Osteoblast (primary cell): ENCODE measurements at regions not wholly inside any gene's neighbourhood (a gene's known extent, or its start where the extent isn't known, plus 50 kb on each side); places are given as distances from the start of the nearest gene placed in this dataset.

Experiments
- DNase-seq: peaks from one replicate; pipeline ENCODE4 v3.0.0; 2011; ENCODE audit warnings: low spot score, mixed read lengths; ENCODE audit not compliant: insufficient read length; ENCODE audit errors: missing footprints
- H2AFZ ChIP-seq: 2 replicates; pipeline ENCODE4 v1.6.0; 2011; ENCODE audit warnings: mild to moderate bottlenecking, low read length
- H3K27ac ChIP-seq: 2 replicates; pipeline ENCODE4 v1.5.1; 2011; ENCODE audit warnings: mild to moderate bottlenecking, low read depth, low read length, moderate library complexity
- H3K27me3 ChIP-seq: 2 replicates; pipeline ENCODE4 v1.6.0; 2012; ENCODE audit warnings: mild to moderate bottlenecking, control low read depth, inconsistent platforms, low read length, moderate library complexity; ENCODE audit not compliant: insufficient read depth
- H3K36me3 ChIP-seq: 2 replicates; pipeline ENCODE4 v1.5.1; 2011; ENCODE audit warnings: mild to moderate bottlenecking, low read length, control low read depth, moderate library complexity; ENCODE audit not compliant: insufficient read depth
- H3K4me1 ChIP-seq: 2 replicates; pipeline ENCODE4 v1.5.1; 2011; ENCODE audit warnings: mild to moderate bottlenecking, low read length, control low read depth, moderate library complexity; ENCODE audit not compliant: insufficient read depth
- H3K4me2 ChIP-seq: 2 replicates; pipeline ENCODE4 v1.6.0; 2011; ENCODE audit warnings: mild to moderate bottlenecking, low read length; ENCODE audit not compliant: insufficient read depth
- H3K4me3 ChIP-seq: fragments of 200-600 bp; sonication (generic); 3 replicates; pipeline ENCODE4 v1.5.1; 2012; ENCODE audit warnings: mild to moderate bottlenecking, low read length, inconsistent platforms; ENCODE audit not compliant: insufficient read depth
- H3K79me2 ChIP-seq: 2 replicates; pipeline ENCODE4 v1.6.0; 2012; ENCODE audit warnings: mild to moderate bottlenecking, low read length, control low read depth, inconsistent platforms; ENCODE audit not compliant: insufficient read depth
- H3K9me3 ChIP-seq: 2 replicates; pipeline ENCODE4 v1.5.1; 2011; ENCODE audit warnings: low read depth, low read length, control low read depth
- H4K20me1 ChIP-seq: 2 replicates; pipeline ENCODE4 v1.6.0; 2012; ENCODE audit warnings: mild to moderate bottlenecking, low read length, control low read depth; ENCODE audit not compliant: insufficient read depth
- TF ChIP-seq, protein P1 (sequence below): IDR thresholded peaks from 2 replicates; pipeline ENCODE4 v1.5.1; 2011; ENCODE audit warnings: mild to moderate bottlenecking, low read depth, low read length, moderate library complexity; ENCODE audit errors: extremely low read depth

- H3K4me2 ChIP-seq = no peak overlapping the region
- H3K27ac ChIP-seq = no peak overlapping the region
- no peaks in the 10 kb centered on the region for H3K36me3 ChIP-seq
- H2AFZ ChIP-seq = no peak overlapping the region
- H4K20me1 ChIP-seq = no peaks in the 10 kb centered on the region
- H3K27me3 ChIP-seq = no peaks in the 10 kb centered on the region
- no peak for DNase-seq
- no peak overlapping the region for H3K4me3 ChIP-seq
- no peaks in the 10 kb centered on the region for H3K9me3 ChIP-seq
- no peaks in the 10 kb centered on the region for H3K4me1 ChIP-seq
- H3K79me2 ChIP-seq = no peaks in the 10 kb centered on the region
- TF ChIP-seq, protein P1, sequence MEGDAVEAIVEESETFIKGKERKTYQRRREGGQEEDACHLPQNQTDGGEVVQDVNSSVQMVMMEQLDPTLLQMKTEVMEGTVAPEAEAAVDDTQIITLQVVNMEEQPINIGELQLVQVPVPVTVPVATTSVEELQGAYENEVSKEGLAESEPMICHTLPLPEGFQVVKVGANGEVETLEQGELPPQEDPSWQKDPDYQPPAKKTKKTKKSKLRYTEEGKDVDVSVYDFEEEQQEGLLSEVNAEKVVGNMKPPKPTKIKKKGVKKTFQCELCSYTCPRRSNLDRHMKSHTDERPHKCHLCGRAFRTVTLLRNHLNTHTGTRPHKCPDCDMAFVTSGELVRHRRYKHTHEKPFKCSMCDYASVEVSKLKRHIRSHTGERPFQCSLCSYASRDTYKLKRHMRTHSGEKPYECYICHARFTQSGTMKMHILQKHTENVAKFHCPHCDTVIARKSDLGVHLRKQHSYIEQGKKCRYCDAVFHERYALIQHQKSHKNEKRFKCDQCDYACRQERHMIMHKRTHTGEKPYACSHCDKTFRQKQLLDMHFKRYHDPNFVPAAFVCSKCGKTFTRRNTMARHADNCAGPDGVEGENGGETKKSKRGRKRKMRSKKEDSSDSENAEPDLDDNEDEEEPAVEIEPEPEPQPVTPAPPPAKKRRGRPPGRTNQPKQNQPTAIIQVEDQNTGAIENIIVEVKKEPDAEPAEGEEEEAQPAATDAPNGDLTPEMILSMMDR = no peak
Measured at GRCh38 chr9:93846349-93846748, 108.8 kb downstream of the BARX1 start.

GRCh38 chr9:93843396-93843795 lies 111.8 kb downstream of the BARX1 start:
- H3K36me3 ChIP-seq = no peaks in the 10 kb centered on the region
- TF ChIP-seq, protein P1 = no peak
- no peaks in the 10 kb centered on the region for H3K27me3 ChIP-seq
- H3K4me2 ChIP-seq = no peak overlapping the region
- no peak overlapping the region for H3K27ac ChIP-seq
- DNase-seq = no peak
- no peaks in the 10 kb centered on the region for H4K20me1 ChIP-seq
- H3K4me1 ChIP-seq = no peaks in the 10 kb centered on the region
- H2AFZ ChIP-seq = no peak overlapping the region
- no peaks in the 10 kb centered on the region for H3K79me2 ChIP-seq
- H3K4me3 ChIP-seq = no peak overlapping the region
- no peaks in the 10 kb centered on the region for H3K9me3 ChIP-seq

DNA sequence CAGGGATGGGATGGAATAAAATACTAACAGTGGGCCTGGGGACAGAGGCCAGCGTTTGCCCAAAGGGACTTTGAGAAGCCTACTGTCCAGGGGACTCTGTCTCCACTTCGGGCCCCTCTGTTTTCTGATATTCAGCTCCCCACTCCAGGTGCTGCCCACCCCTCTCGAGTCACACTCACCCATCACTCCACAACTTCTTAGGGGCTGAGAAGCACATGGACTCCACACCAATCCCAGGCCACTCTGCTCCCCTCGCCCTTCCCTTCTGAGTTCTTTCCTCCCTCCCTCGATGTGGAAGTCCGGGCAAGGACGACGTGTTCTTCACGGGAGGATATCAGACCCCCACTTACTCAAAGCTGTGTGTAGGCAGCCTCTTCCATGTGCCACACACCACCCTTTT lies 124.5 kb downstream of the BARX1 start:
- H3K4me3 ChIP-seq = no peak overlapping the region
- no peak for DNase-seq

DNA sequence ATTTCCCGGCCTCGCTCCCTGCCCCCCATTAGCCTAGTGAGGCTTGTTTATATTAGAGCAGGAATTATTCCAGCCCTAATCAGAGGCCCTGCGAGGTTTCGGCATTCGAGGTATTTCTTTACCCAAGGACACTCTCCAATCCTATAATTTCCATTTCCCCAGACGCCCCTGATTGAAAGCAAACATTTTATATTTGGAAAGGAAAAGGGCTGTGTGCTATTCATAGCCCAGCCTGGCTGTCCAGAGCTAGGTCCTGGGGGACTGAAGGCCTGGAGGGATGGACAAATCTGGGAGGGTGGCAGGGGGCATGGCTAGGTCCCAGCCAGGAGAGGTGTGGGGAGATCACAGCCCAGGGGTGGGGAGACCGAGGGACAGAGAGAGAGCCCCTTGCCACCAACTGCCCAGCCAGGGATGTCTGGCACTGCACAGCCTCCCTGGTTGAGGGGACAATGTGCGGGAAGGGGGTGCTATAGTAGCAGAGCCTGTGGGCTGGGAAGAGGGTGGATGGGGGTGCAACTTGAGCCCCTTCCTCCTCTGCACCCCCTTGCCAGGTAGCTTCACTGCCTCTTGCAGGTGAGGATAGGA lies 125.1 kb downstream of the BARX1 start:
- H3K9me3 ChIP-seq = no peaks in the 10 kb centered on the region
- H3K27me3 ChIP-seq = no peaks in the 10 kb centered on the region
- H3K4me1 ChIP-seq = no peaks in the 10 kb centered on the region
- no peak for DNase-seq
- H3K4me3 ChIP-seq = no peak overlapping the region
- H3K4me2 ChIP-seq = no peak overlapping the region
- no peaks in the 10 kb centered on the region for H4K20me1 ChIP-seq
- TF ChIP-seq, protein P1 = no peak
- no peak overlapping the region for H3K27ac ChIP-seq
- H3K79me2 ChIP-seq = no peaks in the 10 kb centered on the region
- H3K36me3 ChIP-seq = no peaks in the 10 kb centered on the region
- no peak overlapping the region for H2AFZ ChIP-seq

More for the DNA sequence above, 124.5 kb downstream of the BARX1 start:
- H3K79me2 ChIP-seq = no peaks in the 10 kb centered on the region
- H3K4me2 ChIP-seq = no peak overlapping the region
- no peaks in the 10 kb centered on the region for H4K20me1 ChIP-seq
- no peak overlapping the region for H3K27ac ChIP-seq
- no peak overlapping the region for H2AFZ ChIP-seq
- no peaks in the 10 kb centered on the region for H3K27me3 ChIP-seq
- no peaks in the 10 kb centered on the region for H3K4me1 ChIP-seq
- TF ChIP-seq, protein P1 = no peak
- no peaks in the 10 kb centered on the region for H3K36me3 ChIP-seq
- H3K9me3 ChIP-seq = no peaks in the 10 kb centered on the region
